NCI-H1105 treated with DMSO at 0.1 percent for 48 hours (cell line): ENCODE measurements at regions not wholly inside any gene's neighbourhood (a gene's known extent, or its start where the extent isn't known, plus 50 kb on each side); places are given as distances from the start of the nearest gene placed in this dataset.
"Not testable (repeated sequence)": the region's sequence is repeated elsewhere in the genome, so short reads cannot be mapped to it uniquely, and the experiment has no call there.

Source experiments
- DNase-seq: peaks from one replicate; lab custom pipeline; 2025; lab: John Stamatoyannopoulos, UW

DNA sequence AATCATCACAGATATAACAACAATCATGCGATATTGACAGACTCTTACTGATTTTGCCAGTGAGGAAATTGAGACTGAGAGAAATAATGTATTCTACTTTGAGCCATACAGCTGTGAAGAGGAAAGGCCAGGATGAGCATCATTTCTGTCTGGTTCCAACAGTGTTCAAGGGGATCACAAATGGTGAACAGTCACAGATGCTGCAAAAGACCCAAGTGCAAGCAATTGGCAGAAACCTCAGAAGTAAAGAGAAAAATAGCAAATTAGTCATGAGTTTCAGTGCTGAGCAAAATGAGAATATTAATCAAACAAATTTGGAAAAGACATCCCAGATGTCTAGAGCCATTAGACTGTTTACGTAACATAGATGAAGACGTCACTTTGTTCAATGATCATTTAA is 114.1 kb downstream of the RAB38 start:
- no peak for DNase-seq

- no peak for DNase-seq
Measured at GRCh38 chr11:88059326-88059725, 115.9 kb downstream of the RAB38 start.

GRCh38 chr11:88051396-88051795 is 123.8 kb downstream of the RAB38 start:
- DNase-seq: no peak

- DNase-seq: no peak
Measured at GRCh38 chr11:88050247-88050646, 125.0 kb downstream of the RAB38 start.

- not testable (repeated sequence) for DNase-seq
Measured at GRCh38 chr11:88045288-88045687, 130.0 kb downstream of the RAB38 start.

- not testable (repeated sequence) for DNase-seq
Measured at GRCh38 chr11:88044658-88045057, 130.6 kb downstream of the RAB38 start.

DNA sequence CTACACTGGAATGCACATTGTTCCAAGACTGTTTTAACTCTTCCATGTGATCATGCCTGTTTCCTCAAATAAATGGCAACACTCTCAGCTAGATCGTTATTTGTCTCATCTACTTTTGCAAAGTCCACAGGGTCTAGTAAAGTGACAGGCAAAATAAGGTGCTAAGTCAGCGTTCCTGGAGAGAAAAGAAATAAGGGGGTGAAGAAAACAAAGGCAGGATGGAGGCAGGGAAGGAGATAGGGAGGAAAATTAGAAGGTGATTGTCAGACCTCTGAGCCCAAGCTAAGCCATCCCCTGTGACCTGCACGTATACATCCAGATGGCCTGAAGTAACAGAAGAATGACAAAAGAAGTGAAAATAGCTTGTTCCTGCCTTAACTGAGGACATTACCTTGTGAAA is 132.1 kb downstream of the RAB38 start:
- DNase-seq: no peak

DNA sequence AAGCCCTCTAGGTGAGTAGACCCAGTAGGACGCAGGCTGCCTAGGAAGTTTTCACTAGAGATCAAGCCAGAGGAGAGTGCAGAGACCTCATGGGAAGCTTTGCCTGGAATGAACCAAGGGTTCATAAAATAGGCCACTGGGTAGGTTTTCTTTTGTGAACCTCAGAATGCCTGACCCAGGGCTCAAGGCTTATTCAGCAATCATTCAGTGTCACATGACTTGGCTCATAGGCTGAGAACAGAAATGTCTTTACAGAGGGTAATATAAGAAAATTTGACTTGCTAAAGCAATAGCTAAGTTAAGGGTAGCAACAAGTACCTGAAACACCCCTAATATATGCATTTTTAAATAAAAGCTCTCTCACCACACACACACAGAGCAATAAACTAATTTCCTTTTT is 132.6 kb downstream of the RAB38 start:
- no peak for DNase-seq

DNA sequence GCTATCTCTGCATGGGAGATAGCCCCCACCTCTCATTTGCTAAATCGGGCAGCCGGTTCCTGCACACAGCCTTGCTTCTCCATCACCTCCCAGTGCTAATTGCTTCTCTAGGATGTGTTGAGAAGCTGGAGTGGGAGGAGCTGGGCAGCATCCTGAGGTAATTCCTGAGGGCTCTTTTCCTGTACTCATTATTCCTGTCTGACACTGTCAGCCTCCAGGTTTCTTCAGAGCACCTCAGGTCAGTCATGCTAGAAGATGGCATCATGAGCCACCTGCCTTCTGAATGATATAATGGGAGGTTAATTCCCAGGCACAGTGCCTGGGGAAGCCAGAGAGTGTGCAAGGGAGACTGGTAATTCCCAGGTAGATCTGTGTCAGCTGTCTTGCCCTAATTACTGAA is 133.0 kb downstream of the RAB38 start:
- DNase-seq: peak; percentile 94

DNA sequence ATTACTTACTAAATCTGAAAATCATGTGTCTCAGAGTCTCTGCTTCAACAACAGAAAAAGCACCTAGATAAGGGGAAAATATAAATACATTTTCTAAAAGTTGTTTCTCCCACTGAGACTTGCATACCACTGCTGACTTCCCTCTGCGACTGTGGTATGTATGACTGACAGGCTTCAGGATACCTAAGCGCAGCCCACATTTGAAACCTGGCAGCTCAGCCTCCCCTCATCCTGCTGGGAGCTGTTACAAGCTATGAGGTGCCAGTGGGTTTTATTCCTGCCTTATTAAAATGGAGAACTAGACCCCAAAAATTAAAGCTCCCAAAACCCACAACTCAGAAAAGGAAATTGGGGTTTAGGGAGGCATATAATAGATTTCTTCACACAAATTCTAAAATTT is 133.6 kb downstream of the RAB38 start:
- no peak for DNase-seq

- no peak for DNase-seq
Measured at GRCh38 chr11:88040148-88040496, 135.1 kb downstream of the RAB38 start.

- DNase-seq: no peak
Measured at GRCh38 chr11:88039476-88040147, 135.6 kb downstream of the RAB38 start.

- no peak for DNase-seq
Measured at GRCh38 chr11:88038063-88038462, 137.2 kb downstream of the RAB38 start.

DNA sequence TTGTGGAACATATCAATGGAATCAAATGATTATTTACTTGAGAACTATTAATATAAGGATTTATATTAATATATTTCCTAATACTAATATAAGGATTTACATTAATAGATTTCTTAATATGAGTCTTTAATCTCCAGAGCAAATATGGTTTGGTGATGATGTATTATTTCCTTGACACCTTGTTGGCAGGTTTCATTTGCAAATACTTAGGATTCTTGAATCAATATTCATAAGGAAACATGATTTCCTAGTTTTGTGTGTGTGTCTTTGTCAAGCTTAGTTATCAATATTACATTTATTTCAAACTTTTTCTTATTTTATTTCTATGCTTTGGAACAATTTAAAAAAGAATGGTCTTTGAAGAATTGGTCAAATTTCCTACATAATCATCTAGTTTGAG is 138.5 kb downstream of the RAB38 start:
- no peak for DNase-seq

DNA sequence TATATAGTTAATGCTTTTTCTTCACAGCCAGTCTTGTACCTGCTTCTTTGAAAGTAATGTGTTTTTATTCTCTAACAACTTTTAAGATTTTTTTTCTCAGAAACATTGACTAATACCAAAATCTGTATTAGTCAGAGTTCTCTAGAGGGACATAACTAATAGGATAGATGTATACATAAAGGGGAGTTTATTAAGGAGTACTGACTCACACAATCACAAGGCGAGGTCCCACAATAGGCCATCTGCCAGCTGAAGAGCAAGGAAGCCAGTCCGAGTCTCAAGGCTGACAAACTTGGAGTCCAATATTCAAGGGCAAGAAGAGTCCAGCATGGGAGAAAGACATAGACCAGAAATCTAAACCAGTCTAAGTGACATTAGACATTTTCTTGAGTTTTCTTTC is 140.0 kb downstream of the RAB38 start:
- no peak for DNase-seq

DNA sequence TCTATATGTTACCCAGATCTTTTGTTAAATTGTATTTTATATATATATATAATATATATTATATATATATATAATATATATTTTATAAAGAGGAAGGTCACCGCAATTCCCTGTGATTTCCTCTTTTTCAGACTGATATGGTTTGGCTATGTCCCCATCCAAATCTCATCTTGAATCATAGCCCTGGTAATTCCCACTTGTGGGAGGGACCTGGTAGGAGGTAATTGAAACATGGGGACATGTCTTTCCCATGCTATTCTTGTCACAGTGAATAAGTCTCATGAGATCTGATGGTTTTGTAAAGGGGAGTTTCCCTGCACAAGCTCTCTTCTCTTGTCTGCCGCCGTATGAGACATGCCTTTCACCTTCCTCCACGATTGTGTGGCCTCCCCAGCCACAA is 157.6 kb downstream of the RAB38 start:
- no peak for DNase-seq

GRCh38 chr11:88016392-88017170 is 158.7 kb downstream of the RAB38 start:
- DNase-seq: peak; percentile 88

DNA sequence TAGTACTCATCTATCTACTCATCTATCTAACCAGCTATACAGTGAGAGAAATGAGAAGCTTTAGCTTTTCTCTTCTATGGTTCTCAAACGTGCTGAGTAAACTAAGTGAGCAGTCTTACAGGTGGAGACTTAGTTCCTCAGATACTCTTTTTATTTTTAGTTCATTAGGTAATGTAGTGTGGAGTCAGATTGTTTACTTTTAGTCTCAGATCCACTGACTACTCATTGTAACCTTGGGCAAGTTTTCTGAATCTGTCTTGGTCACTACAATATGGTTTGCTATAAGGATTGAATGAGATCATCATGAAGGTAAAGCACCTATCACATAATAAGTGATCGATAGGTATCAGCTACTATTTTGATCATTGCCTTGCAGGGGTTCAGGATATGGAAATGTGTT is 160.1 kb downstream of the RAB38 start:
- DNase-seq: no peak

DNA sequence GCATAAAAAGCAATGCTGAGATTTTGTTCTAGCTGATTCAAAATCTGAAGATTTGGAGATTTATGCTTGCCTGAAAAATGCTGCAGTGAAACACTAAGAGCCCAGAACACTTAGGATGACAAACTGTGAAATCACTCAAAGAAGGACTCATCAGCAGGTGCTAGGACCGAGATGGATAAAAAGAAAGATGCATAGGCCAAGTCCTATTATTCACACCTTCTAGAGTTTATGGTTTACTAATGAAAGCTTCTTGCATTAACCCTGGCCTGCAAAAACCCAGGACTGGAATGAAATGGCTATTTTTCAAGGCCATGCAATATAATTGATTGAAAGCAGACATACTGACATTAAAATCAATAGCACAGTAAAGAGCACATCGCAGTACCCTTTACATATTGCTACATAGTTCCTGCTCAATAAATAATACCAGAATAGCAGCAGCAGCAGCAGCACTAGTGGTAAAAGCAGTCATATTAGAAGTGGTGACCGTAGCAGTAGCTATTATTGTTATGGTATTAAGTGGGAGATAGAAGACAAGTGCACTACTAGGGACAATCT is 161.7 kb downstream of the RAB38 start:
- DNase-seq: no peak

- DNase-seq: peak; percentile 72
Measured at GRCh38 chr11:88012456-88012855, 162.8 kb downstream of the RAB38 start.

DNA sequence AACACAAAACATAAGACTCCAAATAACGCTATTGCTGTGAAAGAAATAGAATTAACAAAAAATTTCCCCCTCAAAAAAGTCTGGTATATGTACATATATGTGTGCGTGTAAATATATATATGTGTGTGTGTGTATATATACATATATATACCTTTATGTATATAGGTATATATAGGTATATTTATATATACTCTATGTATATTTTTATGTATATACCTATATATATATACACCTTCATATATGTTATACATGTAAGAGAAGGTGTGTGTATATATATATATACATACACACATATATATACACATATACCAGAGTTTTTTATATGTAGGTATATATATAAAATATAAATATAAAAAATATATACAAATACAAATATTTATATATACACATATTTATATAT is 199.2 kb downstream of the RAB38 start:
- no peak for DNase-seq

- peak; percentile 22 for DNase-seq
Measured at GRCh38 chr11:87974797-87975196, 200.4 kb downstream of the RAB38 start.

GRCh38 chr11:87972133-87972532 is 203.1 kb downstream of the RAB38 start:
- DNase-seq: no peak

- DNase-seq: no peak
Measured at GRCh38 chr11:87971354-87971753, 203.9 kb downstream of the RAB38 start.
